ENCODE measurements at regions not wholly inside any gene's neighbourhood (a gene's known extent, or its start where the extent isn't known, plus 50 kb on each side); places are given as distances from the start of the nearest gene placed in this dataset.

DNA sequence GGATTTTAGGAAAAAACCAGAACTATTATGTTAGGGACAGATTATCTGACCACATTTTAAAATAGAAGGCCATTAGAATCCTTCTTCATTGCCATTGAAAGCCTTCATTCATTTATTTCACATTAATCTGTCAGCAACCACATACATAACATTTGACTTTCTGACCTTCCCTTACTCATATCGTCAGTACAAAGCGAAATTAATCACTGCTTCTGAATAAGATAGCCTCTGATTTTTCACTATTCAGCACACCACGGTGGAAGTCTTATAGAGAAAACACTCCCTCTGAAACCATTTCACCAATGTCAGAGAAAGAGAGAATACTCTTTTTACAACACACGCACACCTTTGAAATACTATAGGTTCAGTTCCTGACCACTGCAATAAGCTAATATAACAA lies 442.5 kb upstream of the ID4 start:
- TF ChIP-seq, protein P1, sequence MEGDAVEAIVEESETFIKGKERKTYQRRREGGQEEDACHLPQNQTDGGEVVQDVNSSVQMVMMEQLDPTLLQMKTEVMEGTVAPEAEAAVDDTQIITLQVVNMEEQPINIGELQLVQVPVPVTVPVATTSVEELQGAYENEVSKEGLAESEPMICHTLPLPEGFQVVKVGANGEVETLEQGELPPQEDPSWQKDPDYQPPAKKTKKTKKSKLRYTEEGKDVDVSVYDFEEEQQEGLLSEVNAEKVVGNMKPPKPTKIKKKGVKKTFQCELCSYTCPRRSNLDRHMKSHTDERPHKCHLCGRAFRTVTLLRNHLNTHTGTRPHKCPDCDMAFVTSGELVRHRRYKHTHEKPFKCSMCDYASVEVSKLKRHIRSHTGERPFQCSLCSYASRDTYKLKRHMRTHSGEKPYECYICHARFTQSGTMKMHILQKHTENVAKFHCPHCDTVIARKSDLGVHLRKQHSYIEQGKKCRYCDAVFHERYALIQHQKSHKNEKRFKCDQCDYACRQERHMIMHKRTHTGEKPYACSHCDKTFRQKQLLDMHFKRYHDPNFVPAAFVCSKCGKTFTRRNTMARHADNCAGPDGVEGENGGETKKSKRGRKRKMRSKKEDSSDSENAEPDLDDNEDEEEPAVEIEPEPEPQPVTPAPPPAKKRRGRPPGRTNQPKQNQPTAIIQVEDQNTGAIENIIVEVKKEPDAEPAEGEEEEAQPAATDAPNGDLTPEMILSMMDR (IDR thresholded peaks at IDR 0.05; ENCODE audit: poor library complexity, severe bottlenecking), result no peak
- TF ChIP-seq MXI1 (conservative IDR thresholded peaks at IDR 0.05; ENCODE audit: poor library complexity, severe bottlenecking) (no peak), TAF1 (IDR thresholded peaks at IDR 0.05; ENCODE audit: low read depth) (no peak), EZH2 (IDR thresholded peaks at IDR 0.05; ENCODE audit: borderline replicate concordance, insufficient read depth, low read length, poor library complexity, severe bottlenecking) (no peak), RAD21 (conservative IDR thresholded peaks at IDR 0.05) (no peak), SMC3 (conservative IDR thresholded peaks at IDR 0.05; ENCODE audit: poor library complexity) (no peak), EP300 (conservative IDR thresholded peaks at IDR 0.05; ENCODE audit: poor library complexity, severe bottlenecking) (no peak)
- TF ChIP-seq, protein P2, sequence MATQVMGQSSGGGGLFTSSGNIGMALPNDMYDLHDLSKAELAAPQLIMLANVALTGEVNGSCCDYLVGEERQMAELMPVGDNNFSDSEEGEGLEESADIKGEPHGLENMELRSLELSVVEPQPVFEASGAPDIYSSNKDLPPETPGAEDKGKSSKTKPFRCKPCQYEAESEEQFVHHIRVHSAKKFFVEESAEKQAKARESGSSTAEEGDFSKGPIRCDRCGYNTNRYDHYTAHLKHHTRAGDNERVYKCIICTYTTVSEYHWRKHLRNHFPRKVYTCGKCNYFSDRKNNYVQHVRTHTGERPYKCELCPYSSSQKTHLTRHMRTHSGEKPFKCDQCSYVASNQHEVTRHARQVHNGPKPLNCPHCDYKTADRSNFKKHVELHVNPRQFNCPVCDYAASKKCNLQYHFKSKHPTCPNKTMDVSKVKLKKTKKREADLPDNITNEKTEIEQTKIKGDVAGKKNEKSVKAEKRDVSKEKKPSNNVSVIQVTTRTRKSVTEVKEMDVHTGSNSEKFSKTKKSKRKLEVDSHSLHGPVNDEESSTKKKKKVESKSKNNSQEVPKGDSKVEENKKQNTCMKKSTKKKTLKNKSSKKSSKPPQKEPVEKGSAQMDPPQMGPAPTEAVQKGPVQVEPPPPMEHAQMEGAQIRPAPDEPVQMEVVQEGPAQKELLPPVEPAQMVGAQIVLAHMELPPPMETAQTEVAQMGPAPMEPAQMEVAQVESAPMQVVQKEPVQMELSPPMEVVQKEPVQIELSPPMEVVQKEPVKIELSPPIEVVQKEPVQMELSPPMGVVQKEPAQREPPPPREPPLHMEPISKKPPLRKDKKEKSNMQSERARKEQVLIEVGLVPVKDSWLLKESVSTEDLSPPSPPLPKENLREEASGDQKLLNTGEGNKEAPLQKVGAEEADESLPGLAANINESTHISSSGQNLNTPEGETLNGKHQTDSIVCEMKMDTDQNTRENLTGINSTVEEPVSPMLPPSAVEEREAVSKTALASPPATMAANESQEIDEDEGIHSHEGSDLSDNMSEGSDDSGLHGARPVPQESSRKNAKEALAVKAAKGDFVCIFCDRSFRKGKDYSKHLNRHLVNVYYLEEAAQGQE (IDR thresholded peaks at IDR 0.05; ENCODE audit: borderline replicate concordance), result no peak
